ENCODE measurements at regions not wholly inside any gene's neighbourhood (a gene's known extent, or its start where the extent isn't known, plus 50 kb on each side); places are given as distances from the start of the nearest gene placed in this dataset.

DNA sequence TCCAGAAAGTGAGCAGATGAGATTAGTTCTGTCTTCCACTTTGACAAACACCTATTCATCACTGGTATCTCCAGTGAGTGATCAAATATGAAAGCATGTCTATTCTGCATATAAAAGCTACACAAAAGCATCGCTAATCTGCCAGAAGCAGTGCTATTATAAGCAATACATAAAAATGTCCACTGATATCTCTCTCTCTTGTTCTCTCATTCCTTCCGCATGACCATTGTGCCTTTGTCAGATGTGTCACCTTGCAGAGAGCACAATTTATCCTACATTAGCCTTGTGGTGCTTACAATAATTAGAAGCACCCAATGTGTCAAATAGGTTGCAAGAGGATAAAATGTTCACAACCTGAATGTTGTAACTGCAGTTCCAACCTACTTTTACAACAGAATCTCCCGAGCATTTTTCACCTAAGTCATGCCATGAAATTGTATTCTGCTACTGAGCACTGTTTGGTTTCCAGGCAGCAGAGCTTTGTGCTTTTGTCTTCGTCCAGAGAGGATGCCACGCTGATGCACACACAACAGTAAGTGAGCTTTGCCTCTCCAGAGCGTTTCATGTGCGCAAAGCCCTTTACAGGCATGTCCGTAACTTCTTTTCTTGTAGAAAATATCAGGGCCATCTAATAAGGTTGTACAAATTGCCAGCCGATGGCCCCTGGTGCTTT is 198.7 kb upstream of the PLD5 start:
- no peak overlapping the region for H2AFZ ChIP-seq (ENCODE audit: low read length)
- WGBS, 2 experiments (ENCODE audit: extremely low coverage in 1 of 2, insufficient coverage in 1 of 2, insufficient read length in 1 of 2, insufficient replicate concordance in 2 of 2, low coverage in 1 of 2, low lambda C conversion rate in 2 of 2, missing lambda C conversion rate in 1 of 2): 87% methylated on average over 9 of the region's 9 CpGs; no CpG with 5 or more reads in 1 of the 2 experiments
- FAIRE-seq: no peak
- TF ChIP-seq, protein P1, sequence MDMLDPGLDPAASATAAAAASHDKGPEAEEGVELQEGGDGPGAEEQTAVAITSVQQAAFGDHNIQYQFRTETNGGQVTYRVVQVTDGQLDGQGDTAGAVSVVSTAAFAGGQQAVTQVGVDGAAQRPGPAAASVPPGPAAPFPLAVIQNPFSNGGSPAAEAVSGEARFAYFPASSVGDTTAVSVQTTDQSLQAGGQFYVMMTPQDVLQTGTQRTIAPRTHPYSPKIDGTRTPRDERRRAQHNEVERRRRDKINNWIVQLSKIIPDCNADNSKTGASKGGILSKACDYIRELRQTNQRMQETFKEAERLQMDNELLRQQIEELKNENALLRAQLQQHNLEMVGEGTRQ (IDR thresholded peaks at IDR 0.05; ENCODE audit: low read length): no peak
- TF ChIP-seq TAF1 (IDR thresholded peaks at IDR 0.05; ENCODE audit: low read depth, low read length) (no peak), EP300 (IDR thresholded peaks at IDR 0.05; ENCODE audit: borderline replicate concordance in 1 of 2, low read depth in 2 of 2, low read length in 2 of 2) (no peak), SRF (IDR thresholded peaks at IDR 0.05; ENCODE audit: low read depth, low read length) (no peak), TEAD4 (IDR thresholded peaks at IDR 0.05; ENCODE audit: low read depth, low read length) (no peak), BRCA1 (IDR thresholded peaks at IDR 0.05; ENCODE audit: low read depth, low read length) (no peak), NRF1 (IDR thresholded peaks at IDR 0.05; ENCODE audit: low read depth, low read length) (no peak), BACH1 (IDR thresholded peaks at IDR 0.05; ENCODE audit: low read length) (no peak), KDM1A (IDR thresholded peaks at IDR 0.05; ENCODE audit: borderline replicate concordance, low read length) (no peak), EGR1 (IDR thresholded peaks at IDR 0.05; ENCODE audit: borderline replicate concordance, low read depth, low read length) (no peak), RFX5 (IDR thresholded peaks at IDR 0.05; ENCODE audit: borderline replicate concordance, low read depth, low read length) (no peak), SIN3A (conservative IDR thresholded peaks at IDR 0.05 in 1 of 2, IDR thresholded peaks at IDR 0.05 in 1 of 2; ENCODE audit: low read depth in 1 of 2, low read length in 2 of 2) (no peak)
- TF ChIP-seq, protein P2, sequence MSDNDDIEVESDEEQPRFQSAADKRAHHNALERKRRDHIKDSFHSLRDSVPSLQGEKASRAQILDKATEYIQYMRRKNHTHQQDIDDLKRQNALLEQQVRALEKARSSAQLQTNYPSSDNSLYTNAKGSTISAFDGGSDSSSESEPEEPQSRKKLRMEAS (IDR thresholded peaks at IDR 0.05): no peak

More for the DNA sequence above, 198.7 kb upstream of the PLD5 start:
- Histone ChIP-seq H3K79me1 (ENCODE audit: low read depth, low read length) (no peaks in the 10 kb centered on the region), H3K27me3 (replicated peaks in 1 of 4; ENCODE audit: control insufficient read depth in 3 of 4, extremely low read depth in 1 of 4, insufficient read depth in 3 of 4, low read length in 3 of 4) (no peaks in the 10 kb centered on the region), H2BK120ac (replicated peaks; ENCODE audit: low read depth, low read length) (no peak overlapping the region), H3K9me3 (ENCODE audit: insufficient read depth in 2 of 2, low read depth in 1 of 2, low read length in 1 of 2) (no peaks in the 10 kb centered on the region), H3K4me1 (replicated peaks in 1 of 4; ENCODE audit: control insufficient read depth in 3 of 4, insufficient read depth in 4 of 4, low read length in 3 of 4) (no peaks in the 10 kb centered on the region), H4K8ac (ENCODE audit: extremely low read depth, insufficient read depth, low read length) (no peak overlapping the region), H2BK12ac (ENCODE audit: low read depth, low read length) (no peak overlapping the region), H2BK15ac (ENCODE audit: low read length) (no peak overlapping the region), H3K56ac (replicated peaks; ENCODE audit: insufficient read length, low read depth, low read length) (no peak overlapping the region), H3K18ac (ENCODE audit: extremely low read depth, low read length) (no peak overlapping the region), H3K23ac (ENCODE audit: insufficient read length) (no peak overlapping the region), H3K79me2 (ENCODE audit: control insufficient read depth in 1 of 2, insufficient read depth in 2 of 2, low read length in 2 of 2) (no peaks in the 10 kb centered on the region), H3K4me3 (ENCODE audit: extremely low read depth in 1 of 4, insufficient read depth in 2 of 4, low read depth in 3 of 4, low read length in 4 of 4) (no peak overlapping the region), H3K9ac (replicated peaks in 1 of 4; ENCODE audit: extremely low read depth in 1 of 4, low read depth in 3 of 4, low read length in 3 of 4) (no peak overlapping the region), H3K4me2 (ENCODE audit: insufficient read depth in 1 of 2, low read depth in 2 of 2, low read length in 2 of 2) (no peak overlapping the region), H3K27ac (ENCODE audit: low read depth, low read length) (no peak overlapping the region), H4K91ac (replicated peaks; ENCODE audit: insufficient read length, low read length) (no peak overlapping the region), H3K14ac (ENCODE audit: insufficient read length) (no peak overlapping the region), H2BK5ac (ENCODE audit: low read depth, low read length) (no peak overlapping the region), H4K20me1 (replicated peaks in 1 of 2; ENCODE audit: control insufficient read depth in 1 of 2, insufficient read depth in 2 of 2, low read length in 2 of 2) (no peaks in the 10 kb centered on the region), H3K23me2 (ENCODE audit: low read depth, low read length) (no peaks in the 10 kb centered on the region; the same call in 1 of the 2 replicates), H3K4ac (replicated peaks; ENCODE audit: insufficient read length, low read depth, low read length) (no peak overlapping the region), H3K36me3 (ENCODE audit: control insufficient read depth in 2 of 4, insufficient read depth in 4 of 4, low read length in 3 of 4) (no peaks in the 10 kb centered on the region), H2BK20ac (ENCODE audit: low read length) (no peak overlapping the region), H4K5ac (ENCODE audit: insufficient read length, low read depth, low read length) (no peak overlapping the region), H2AK5ac (ENCODE audit: low read depth, low read length) (no peak overlapping the region)
- CTCF ChIA-PET (ENCODE audit: partially characterized antibody): no interaction called here
- DNase-seq (ENCODE audit: low read depth in 1 of 2, low spot score in 2 of 2): no peak
- POLR2A ChIA-PET (ENCODE audit: partially characterized antibody): no interaction called here
